Activated T-helper 17 cell treated with anti-CD3 and anti-CD28 coated beads, Interleukin-2, amount 50 U/mL, for 72 hours (primary cell): ENCODE measurements at regions not wholly inside any gene's neighbourhood (a gene's known extent, or its start where the extent isn't known, plus 50 kb on each side); places are given as distances from the start of the nearest gene placed in this dataset.
A peak's percentile ranks its signal among the peaks of the same experiment; 100 is the strongest.
"Not testable (repeated sequence)": the region's sequence is repeated elsewhere in the genome, so short reads cannot be mapped to it uniquely, and the experiment has no call there.

Source experiments
- ATAC-seq: fragments of 150-1000 bp; cut with Tn5 transposase; replicated peaks from 2 replicates; pipeline ENCODE4 v1.10.0; 2021; ENCODE audit warnings: mild to moderate bottlenecking, moderate library complexity
- H3K27ac Mint-ChIP-seq: one replicate; pipeline ENCODE4 v1.8.0; 2022; ENCODE audit warnings: mixed read lengths
- H3K27me3 Mint-ChIP-seq: one replicate; pipeline ENCODE4 v1.8.0; 2022; ENCODE audit warnings: mixed read lengths
- H3K36me3 Mint-ChIP-seq: one replicate; pipeline ENCODE4 v1.8.0; 2022; ENCODE audit warnings: low read depth, mild to moderate bottlenecking, mixed read lengths
- H3K4me1 Mint-ChIP-seq: one replicate; pipeline ENCODE4 v1.8.0; 2022; ENCODE audit warnings: mixed read lengths
- H3K4me3 Mint-ChIP-seq: one replicate; pipeline ENCODE4 v1.8.0; 2022; ENCODE audit warnings: mild to moderate bottlenecking, mixed read lengths
- H3K9me3 Mint-ChIP-seq: one replicate; pipeline ENCODE4 v1.8.0; 2022; ENCODE audit warnings: mixed read lengths

GRCh38 chr7:65145008-65145407 is 138.5 kb upstream of the ERV3-1 start:
- not testable (repeated sequence) for ATAC-seq, H3K27me3 Mint-ChIP-seq, H3K27ac Mint-ChIP-seq, H3K9me3 Mint-ChIP-seq, H3K4me3 Mint-ChIP-seq, H3K4me1 Mint-ChIP-seq, H3K36me3 Mint-ChIP-seq

GRCh38 chr7:65144557-65144956 is 138.1 kb upstream of the ERV3-1 start:
- not testable (repeated sequence) for H3K27me3 Mint-ChIP-seq, H3K27ac Mint-ChIP-seq, ATAC-seq, H3K4me1 Mint-ChIP-seq, H3K36me3 Mint-ChIP-seq, H3K4me3 Mint-ChIP-seq, H3K9me3 Mint-ChIP-seq

GRCh38 chr7:65144119-65144518 is 137.6 kb upstream of the ERV3-1 start:
- H3K4me1 Mint-ChIP-seq, H3K27me3 Mint-ChIP-seq, H3K36me3 Mint-ChIP-seq, H3K4me3 Mint-ChIP-seq, ATAC-seq, H3K9me3 Mint-ChIP-seq, H3K27ac Mint-ChIP-seq: not testable (repeated sequence)

GRCh38 chr7:65141894-65142293 is 135.4 kb upstream of the ERV3-1 start:
- not testable (repeated sequence) for H3K27me3 Mint-ChIP-seq, H3K36me3 Mint-ChIP-seq, H3K27ac Mint-ChIP-seq, H3K4me3 Mint-ChIP-seq, H3K9me3 Mint-ChIP-seq, H3K4me1 Mint-ChIP-seq, ATAC-seq

GRCh38 chr7:65141405-65141778 is 134.9 kb upstream of the ERV3-1 start:
- not testable (repeated sequence) for H3K27me3 Mint-ChIP-seq, H3K4me3 Mint-ChIP-seq, H3K9me3 Mint-ChIP-seq, H3K27ac Mint-ChIP-seq, H3K4me1 Mint-ChIP-seq, H3K36me3 Mint-ChIP-seq, ATAC-seq

GRCh38 chr7:65140543-65141404 is 134.3 kb upstream of the ERV3-1 start:
- not testable (repeated sequence) for H3K4me3 Mint-ChIP-seq, H3K4me1 Mint-ChIP-seq, H3K27ac Mint-ChIP-seq, H3K27me3 Mint-ChIP-seq, ATAC-seq, H3K36me3 Mint-ChIP-seq, H3K9me3 Mint-ChIP-seq

GRCh38 chr7:65136850-65137249 is 130.4 kb upstream of the ERV3-1 start:
- H3K27me3 Mint-ChIP-seq, H3K9me3 Mint-ChIP-seq, ATAC-seq, H3K4me3 Mint-ChIP-seq, H3K4me1 Mint-ChIP-seq, H3K27ac Mint-ChIP-seq, H3K36me3 Mint-ChIP-seq: not testable (repeated sequence)

- not testable (repeated sequence) for H3K27ac Mint-ChIP-seq, H3K4me1 Mint-ChIP-seq, H3K36me3 Mint-ChIP-seq, H3K27me3 Mint-ChIP-seq, H3K4me3 Mint-ChIP-seq, ATAC-seq, H3K9me3 Mint-ChIP-seq
These were observed 126.6 kb upstream of the ERV3-1 start for GRCh38 chr7:65133087-65133486.

GRCh38 chr7:65132256-65132655 is 125.8 kb upstream of the ERV3-1 start:
- not testable (repeated sequence) for H3K4me3 Mint-ChIP-seq, H3K27me3 Mint-ChIP-seq, H3K36me3 Mint-ChIP-seq, H3K4me1 Mint-ChIP-seq, H3K9me3 Mint-ChIP-seq, ATAC-seq, H3K27ac Mint-ChIP-seq

GRCh38 chr7:65127364-65127763 is 120.9 kb upstream of the ERV3-1 start:
- not testable (repeated sequence) for H3K9me3 Mint-ChIP-seq, H3K4me3 Mint-ChIP-seq, H3K27me3 Mint-ChIP-seq, H3K36me3 Mint-ChIP-seq, H3K4me1 Mint-ChIP-seq, ATAC-seq, H3K27ac Mint-ChIP-seq

- H3K27me3 Mint-ChIP-seq, ATAC-seq, H3K36me3 Mint-ChIP-seq, H3K27ac Mint-ChIP-seq, H3K9me3 Mint-ChIP-seq, H3K4me1 Mint-ChIP-seq, H3K4me3 Mint-ChIP-seq: not testable (repeated sequence)
These were observed 118.1 kb upstream of the ERV3-1 start for GRCh38 chr7:65124600-65124999.

GRCh38 chr7:65105650-65106203 is 99.2 kb upstream of the ERV3-1 start:
- H3K27ac Mint-ChIP-seq, H3K4me1 Mint-ChIP-seq, H3K9me3 Mint-ChIP-seq, H3K27me3 Mint-ChIP-seq, H3K36me3 Mint-ChIP-seq, H3K4me3 Mint-ChIP-seq: not testable (repeated sequence)
- ATAC-seq = peak; percentile 55

GRCh38 chr7:65100499-65100898 is 94.0 kb upstream of the ERV3-1 start:
- not testable (repeated sequence) for H3K36me3 Mint-ChIP-seq, H3K9me3 Mint-ChIP-seq, H3K27ac Mint-ChIP-seq, H3K4me3 Mint-ChIP-seq, H3K27me3 Mint-ChIP-seq, H3K4me1 Mint-ChIP-seq, ATAC-seq

GRCh38 chr7:65081669-65082055 is 75.2 kb upstream of the ERV3-1 start:
- not testable (repeated sequence) for H3K4me1 Mint-ChIP-seq, H3K27me3 Mint-ChIP-seq, ATAC-seq, H3K9me3 Mint-ChIP-seq, H3K36me3 Mint-ChIP-seq
- Mint-ChIP-seq H3K27ac (peak overlapping the region; percentile 87), H3K4me3 (peak overlapping the region; percentile 85)

GRCh38 chr7:65080799-65081668 is 74.5 kb upstream of the ERV3-1 start:
- not testable (repeated sequence) for H3K36me3 Mint-ChIP-seq, H3K27me3 Mint-ChIP-seq, H3K4me1 Mint-ChIP-seq, H3K9me3 Mint-ChIP-seq
- Mint-ChIP-seq H3K4me3 (peak overlapping the region; percentile 85), H3K27ac (peak overlapping the region; percentile 87)
- peak; percentile 99 for ATAC-seq
